Islet precursor cell (in vitro differentiated cells): ENCODE measurements at regions not wholly inside any gene's neighbourhood (a gene's known extent, or its start where the extent isn't known, plus 50 kb on each side); places are given as distances from the start of the nearest gene placed in this dataset.

Source experiments
- DNase-seq: peaks from one replicate; pipeline ENCODE4 v3.0.0-alpha.2; 2018

DNA sequence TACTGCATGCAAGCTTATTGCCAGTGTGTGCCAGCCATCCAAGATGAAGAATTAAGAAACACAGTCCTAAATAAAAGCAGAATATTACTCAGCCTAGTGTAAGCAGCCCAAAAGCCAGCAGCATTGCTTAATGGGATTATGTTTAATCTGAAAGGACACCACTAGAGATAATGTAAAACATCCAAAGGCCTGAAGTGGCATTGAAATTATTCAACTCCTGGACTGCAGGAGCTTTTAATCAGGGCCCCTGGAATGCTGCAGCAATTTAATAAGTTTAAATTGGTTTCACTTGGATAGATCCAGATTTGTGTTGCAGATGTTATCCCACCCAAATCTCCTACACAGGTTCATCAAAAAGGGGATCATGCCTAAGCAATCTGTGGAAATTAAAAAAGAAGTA is 193.0 kb downstream of the C12orf50 start:
- DNase-seq = no peak

DNA sequence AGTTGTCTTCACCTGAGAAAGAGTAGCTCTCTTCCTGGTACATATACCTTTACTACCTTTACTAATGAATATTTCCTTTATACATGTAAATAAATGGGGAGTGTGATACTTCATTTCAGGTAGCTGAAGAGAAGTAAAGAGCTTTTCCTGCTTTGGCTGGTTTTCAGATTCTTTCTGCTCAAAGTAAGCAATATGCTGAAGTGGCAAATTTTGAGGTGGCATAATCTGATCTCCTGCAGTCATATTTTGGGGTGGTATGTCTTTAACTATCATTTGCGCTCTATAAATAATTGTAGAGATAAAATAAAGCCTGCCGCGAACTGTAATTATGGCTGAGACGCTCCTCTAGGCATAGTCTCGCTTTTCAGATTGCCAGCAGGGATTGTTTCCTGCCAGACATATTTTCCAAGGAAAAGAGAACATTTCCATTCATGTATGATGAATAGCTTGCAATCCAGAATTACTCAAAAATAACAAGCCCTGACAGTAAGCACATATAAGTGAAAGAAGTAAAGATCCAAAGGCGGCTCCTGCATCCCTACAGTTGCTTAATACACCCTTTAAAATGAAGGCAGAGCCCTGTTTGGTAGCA is 200.7 kb downstream of the C12orf50 start:
- no peak for DNase-seq

DNA sequence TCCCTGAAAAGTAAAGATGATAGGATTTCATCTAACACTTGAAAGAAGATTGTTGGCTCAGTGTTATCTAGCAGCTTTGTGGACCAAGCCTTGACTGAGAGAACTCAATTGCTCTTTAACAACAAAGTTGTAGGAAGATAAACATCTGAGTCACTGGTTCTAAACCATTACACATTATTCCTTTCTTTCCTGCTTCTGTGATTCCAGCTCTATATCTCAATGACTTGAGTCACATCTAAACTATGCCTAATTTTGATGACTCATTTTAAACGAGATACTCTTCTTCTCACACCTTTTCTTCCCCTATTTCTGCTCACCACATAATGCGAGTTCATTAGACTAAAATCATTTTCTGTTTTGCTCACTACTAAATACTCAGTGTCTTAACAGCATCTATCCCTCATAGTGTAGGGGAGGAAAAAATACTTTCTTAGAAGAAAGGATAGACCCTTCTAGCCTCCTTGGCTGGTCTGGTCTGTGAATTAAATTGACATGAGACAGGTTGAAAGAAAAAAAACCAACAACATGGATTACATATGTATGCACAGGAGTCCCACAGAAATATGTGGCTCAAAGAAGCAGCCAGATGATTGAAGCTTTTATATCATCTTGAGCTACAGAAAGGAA is 201.4 kb downstream of the C12orf50 start:
- no peak for DNase-seq

DNA sequence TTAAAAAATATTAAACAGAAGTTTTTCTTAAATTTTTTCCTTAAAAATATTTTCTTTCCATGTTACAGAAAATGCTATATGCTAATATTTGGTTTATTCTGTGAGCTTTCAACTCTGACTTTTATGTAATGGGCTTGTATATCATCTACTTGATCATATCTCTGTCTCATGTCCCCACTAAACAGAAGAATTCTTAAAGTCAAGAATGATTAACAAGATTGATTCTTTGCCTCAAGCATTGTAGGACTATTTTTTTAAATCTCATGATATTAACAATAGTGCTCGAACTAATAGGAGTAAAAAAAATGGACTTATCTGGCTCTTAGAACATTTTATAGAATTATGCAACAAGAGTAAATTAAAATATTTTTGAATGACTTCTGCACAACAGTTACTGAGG is 206.3 kb downstream of the C12orf50 start:
- DNase-seq = no peak

DNA sequence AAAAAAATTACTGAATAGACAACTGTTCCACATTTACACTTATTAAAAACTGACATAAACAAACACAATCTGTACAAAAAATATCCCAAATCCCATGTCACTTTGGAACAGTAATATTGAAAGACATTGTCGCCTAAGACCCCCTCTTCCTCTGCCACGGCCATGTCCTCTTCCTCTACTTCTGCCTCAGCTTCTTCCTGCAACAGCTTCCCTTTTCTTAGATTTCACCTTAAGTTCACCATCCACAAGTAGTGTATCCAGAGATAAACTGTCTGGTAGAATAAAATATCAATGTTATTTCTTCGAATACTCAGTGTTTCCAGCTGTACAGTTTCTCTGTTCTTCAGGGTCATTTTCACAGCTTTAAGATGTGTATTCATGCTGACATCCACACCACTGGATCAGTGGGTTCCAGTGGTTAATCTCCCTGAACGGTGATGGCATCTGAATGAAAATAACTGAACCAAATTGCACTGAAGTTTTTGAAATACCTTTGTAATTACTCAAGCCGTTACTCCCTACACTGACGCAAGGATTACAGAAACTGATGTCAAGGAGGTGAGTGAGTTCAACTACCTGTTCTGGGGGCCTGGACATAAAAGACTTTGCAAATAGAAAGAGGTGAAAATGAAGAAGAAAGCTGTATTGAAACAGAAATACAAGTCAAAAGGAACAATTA is 208.5 kb downstream of the C12orf50 start:
- DNase-seq = peak; percentile 57

DNA sequence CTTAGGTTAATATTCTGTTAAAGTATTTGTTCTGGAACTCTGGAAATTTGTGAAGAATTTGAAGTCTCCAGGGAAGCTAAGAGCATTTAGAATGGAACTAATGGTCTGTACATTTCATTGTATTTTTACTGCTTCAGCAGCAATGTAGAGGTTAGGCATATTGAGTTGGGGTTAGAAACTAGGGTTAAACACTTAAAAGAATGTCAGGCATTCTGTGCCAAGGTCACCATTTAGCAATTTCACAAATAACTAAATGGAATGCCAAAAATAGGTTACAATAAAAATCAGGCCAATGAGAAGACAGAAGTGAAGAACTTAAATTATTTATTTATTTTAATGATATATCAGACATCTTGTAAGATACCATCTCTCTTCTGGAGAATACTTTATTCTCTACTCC is 210.8 kb downstream of the C12orf50 start:
- no peak for DNase-seq

DNA sequence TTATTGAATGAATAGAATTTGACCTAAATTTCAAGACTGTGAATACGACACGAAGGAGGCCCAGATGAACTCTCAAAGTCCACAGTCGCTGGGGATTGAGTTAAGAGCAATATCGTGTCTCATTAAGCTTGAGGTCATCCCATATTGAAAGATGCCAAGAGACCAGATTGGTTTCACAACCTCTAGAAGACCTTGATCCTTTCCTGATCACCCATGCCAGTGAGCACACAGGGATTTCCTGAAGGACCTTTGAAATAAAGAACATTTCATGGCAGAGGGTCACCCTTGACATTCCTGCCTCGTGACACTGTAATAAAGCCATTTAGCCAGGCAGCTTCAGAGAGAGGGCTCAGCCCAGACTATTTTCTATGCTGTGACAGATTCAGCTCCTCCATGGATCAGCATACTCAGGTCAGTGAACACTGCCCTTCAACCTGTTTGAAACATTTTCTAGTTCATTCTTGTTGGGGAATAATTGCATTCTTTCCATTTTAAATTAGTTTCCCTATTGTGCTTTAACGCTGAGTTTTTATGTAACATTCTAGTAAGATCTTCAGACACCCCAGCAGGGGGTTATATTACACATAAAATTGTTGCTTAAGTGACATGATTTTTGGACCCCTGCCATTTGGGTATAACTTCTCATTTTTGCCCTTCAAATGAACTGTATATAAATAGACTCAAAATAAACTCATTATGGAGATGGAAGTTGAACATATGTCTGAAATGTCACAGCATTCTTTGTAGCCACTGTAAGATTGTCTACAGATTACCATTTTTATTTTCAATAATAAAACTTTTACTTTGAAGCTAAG is 213.2 kb downstream of the C12orf50 start:
- no peak for DNase-seq

DNA sequence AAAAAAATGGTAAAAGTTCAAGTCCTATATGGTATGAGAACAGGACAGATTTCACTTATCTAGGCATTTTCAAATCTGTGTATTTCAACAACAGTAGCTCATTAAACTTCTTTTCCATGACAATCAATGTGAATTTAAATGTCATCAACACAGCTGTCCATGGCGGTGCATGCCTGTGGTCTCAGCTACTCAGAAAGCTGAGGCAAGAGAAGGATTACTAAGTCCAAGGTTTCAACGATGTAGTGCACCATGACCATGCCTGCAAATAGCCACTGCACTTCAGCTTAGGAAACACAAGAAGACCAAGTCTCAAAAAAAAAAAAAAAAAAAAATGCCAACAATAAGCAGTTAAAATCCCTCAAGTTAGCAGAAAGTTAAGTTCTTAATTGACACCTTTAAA is 214.6 kb downstream of the C12orf50 start:
- DNase-seq = no peak

DNA sequence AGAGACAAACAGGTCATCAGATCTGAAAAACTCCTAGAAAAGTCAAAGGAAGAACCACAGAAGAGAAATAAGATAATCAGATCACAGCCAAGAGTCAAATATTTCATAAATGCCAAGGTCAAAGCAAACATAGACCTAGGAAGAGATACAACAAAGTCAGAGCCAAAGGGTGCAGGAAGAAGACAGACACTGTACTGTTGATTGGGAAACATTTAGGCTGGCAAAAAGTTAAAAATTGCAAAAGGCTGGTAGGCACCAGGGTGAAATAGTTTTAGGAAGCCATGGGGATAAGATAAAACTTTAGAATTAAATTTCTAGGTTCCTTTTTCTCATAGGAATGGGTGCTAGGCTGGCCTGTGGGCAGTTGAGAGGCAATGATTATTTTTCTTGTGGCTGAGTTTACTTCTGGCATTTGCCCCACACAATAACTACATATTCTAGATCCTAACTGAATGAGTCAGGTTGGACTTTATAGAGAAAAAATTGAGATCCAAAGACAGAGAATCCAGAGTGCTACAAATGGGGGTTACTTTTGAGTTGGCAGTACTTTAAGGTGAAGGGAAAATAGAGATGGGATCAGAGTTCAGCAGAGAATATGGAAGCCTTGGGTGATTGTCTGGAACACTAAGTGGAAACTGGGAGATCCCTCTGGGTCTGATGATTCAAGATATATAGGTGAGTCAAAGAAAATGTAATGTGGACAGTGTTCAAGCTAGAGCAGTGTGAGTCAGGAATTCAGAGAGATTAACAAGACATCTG is 215.5 kb downstream of the C12orf50 start:
- no peak for DNase-seq

DNA sequence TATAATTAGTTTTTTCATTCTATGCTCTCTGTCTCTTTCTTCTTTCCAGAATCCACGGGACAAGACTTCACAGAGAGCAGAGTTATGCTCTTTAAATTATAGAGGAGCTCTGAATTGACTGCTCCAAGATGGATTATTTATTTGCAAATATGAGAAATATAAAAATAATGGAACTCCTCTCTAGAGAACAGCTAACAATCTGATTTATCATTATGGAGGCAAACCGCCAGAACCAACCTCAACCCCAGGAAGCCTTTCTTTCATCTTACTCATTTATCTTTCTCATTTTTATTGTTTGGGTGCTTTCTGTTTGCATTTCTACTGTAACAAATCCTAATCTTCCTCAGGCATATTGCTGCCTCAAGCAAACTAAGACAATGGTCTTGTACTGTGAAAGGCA is 216.5 kb downstream of the C12orf50 start:
- no peak for DNase-seq

DNA sequence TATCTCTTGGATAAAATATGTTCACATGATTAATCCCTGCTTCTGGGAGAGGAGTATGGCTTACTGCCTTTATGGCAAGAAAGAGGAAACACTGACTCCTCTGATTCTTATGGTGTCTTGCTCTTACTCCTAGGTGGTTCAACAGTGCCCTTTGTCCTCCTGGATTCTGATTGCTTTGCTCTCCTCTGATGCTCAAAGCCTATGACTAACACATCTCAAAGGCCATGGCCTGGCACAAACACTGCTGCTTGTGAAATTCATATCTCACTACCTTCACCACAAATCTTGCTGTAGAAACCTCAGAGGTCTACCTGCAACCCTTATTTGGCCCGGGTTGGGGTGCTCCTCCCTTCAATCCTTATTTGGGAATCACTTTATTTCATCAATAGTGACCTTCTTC is 217.2 kb downstream of the C12orf50 start:
- DNase-seq = no peak

DNA sequence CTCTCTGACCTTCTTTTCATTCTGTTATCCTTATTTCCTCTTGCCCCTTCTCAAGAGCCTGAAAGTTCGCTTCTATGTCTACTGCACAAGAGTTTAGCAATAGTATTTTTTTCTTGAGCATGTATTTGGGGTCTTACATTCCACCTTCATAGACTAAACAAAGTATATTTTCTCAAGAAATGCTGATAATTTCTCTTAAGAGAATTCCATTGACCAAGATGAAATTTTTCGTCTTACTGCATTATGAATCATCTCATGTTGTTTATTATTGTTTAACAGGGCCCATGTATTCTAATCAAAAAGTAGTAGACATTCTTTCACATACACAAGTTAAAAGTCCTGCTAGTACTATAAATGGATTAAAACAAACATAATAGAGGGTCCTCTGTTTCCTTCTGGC is 219.3 kb downstream of the C12orf50 start:
- DNase-seq = no peak

DNA sequence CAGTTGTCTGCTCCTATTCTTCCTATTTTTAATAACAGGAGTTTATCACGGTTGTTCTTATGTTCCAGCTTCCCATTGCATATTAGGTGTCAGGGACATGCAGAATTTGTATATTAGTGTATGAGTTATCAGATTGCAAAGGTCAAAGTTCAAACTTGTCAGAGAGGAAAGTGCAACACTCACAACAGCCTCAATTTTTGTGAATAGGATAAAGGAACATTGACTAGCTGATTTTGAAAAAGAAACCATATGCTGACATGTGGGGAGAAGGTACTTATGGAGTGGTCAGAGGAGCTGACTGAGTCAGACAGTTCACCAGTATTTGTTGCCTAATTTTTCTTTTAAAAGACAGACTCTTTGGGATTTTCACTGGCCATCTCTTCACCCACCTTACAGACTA is 222.1 kb downstream of the C12orf50 start:
- DNase-seq = no peak

DNA sequence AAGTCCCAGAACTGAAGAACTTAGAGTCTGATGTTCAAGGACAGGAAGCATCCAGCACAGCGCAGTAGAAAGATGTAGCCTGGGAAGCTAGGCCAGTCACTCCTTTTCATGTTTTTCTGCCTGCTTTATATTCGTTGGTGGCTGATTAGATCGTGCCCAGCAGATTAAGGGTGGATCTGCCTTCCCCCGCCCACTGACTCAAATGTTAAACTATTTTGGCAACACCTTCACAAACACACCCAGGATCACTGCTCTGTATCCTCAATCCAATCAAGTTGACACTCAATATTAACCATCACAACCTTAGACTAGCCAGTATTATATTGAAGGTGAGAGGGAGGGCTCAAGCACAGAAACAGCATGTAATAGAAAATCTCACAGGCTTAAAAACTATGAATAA is 222.9 kb downstream of the C12orf50 start:
- no peak for DNase-seq

DNA sequence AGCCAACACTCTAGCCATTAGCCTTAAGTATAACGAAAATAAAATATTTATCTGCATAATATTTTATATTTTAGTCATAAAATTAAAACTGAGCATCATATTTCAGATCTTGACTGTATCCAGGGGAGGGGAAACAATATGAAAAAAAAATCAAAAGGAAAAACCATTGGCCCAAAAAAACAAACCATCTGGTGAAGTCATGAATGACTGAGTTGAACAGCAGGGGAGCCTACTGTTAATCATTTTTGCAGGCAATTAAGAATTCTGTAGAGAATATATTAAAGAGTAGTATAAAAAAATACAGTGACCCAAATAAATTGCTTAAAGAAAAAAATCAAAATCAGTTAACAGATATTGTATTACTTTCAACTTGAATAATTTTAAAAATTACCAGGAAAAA is 224.8 kb downstream of the C12orf50 start:
- no peak for DNase-seq

DNA sequence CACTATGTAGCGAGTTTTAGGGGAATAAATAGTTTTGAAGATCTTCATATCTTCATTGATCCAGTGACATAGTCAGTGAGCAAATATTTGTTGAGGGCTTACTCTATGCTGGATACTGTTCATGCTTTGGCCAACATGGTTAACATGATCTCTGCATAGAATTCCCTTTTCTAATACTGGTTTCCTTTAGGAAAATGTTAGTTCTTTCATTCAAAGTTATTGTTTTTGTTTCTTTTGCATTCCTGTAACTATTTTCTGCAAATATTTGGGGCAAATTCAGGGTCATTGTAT is 226.5 kb downstream of the C12orf50 start:
- no peak for DNase-seq

DNA sequence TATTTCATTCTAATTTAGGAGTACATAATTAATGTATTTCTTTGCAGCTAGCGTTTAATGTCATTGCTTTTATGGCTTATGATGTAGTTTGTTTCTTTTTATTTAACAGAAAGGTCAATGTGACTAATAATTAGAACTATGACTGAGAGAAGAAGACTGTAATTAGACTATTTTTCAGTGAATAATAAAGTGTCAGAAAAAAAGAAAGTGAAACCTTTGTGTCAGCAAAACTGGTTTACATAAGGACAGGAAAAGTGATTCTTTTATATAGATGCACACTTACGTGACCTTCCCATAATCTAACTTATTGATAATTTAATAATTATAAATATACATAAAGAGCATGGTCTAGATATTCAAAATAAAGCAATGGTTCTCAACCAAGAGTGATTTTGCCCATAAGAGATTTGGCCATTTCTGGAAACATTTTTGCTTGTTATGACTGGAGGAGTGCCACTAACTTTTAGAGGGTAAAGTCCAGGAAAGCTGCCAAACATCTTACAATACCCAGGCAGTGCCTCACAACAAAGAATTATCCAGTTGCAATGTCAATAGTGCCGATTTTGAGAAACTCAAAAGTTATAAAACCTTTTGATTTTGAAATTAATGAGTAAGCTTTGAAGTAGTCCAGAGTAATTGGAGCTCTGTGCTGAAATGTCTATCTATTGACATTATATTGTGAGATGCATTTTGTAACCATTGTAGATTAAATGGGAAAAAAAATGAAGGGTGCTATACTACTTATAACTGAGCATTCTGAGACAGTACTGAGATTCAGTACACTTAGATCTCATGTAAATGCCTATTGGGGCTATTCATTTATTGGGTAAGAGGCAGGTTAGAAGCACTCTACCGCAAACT is 227.1 kb downstream of the C12orf50 start:
- DNase-seq = no peak

DNA sequence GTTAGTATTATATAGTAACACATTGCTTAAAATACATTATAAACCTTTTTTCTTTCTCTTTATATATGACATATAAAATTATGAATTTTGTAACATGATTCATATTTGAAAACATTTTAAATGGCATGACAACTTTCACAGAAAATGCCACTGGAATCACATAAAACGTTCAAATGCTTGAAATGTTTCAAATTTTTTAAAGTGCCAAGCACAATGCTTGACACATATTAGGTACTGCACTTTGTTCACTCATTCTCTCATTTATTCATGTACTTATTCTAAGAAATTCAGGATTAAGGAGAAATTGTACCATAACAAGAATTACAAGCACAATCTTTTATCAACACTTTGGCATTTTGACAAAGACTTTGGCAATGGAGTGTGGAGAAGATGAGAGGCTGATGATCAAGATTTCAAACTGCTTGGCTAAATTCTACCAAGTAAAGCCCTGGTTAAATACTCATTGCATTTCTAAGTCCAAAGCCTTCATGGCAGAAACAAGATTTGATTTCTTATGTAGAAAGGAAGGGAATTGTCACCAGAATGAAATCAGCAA is 232.2 kb downstream of the C12orf50 start:
- DNase-seq = no peak

DNA sequence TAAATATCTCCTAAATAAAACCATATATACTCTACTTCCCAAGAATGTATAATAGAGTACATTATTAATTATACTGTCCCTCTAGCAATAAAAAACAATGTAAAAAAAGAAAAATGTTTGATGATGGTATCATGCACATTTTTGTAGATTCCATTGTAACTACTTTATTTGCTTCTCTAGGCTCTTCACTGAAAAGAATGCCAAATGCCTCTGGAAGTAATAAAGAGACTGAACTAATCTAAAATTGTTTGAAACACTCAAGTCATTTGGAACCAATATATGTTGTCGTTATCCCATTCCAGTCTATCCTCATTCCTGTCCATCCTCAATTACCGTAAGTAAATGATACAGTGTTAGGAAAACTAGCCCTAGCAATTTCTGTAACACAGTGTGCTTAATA is 233.6 kb downstream of the C12orf50 start:
- DNase-seq = no peak

DNA sequence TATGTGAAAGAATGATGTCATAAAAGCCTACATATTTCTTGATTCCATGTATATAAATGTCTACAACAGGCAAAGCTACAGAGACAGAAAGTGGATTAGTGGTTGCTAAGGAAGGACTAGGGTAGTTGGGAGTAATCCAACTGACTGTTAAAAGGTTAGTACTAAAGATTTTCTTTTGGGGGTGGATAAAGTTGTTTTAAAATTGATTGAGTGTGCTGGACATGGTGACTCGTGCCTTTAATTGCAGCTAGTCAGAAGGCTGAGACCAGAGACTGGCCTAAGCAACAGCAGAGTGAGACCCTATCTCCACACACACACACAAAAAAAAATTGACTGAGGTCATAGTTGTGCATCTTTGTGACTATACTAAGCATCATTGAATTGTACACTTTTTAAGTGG is 234.3 kb downstream of the C12orf50 start:
- peak; percentile 63 for DNase-seq

DNA sequence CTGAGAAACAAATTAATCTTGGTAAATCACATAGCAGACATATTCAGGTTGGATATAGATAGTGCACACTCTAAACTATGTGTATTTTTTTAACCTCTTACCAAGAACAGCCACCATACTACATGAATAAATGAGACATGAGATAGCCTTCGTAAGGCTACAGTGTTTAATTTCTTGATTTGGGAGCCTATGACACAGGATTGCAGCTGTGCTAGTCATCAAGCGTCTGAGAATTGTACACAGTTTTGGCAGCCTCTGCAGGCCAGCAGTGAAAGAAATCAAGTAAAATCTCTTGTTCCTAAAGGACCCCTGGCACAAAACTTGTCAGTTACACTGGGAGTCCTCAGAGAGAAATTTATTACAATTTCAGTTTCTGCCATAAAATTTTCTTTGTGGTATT is 236.1 kb downstream of the C12orf50 start:
- no peak for DNase-seq

DNA sequence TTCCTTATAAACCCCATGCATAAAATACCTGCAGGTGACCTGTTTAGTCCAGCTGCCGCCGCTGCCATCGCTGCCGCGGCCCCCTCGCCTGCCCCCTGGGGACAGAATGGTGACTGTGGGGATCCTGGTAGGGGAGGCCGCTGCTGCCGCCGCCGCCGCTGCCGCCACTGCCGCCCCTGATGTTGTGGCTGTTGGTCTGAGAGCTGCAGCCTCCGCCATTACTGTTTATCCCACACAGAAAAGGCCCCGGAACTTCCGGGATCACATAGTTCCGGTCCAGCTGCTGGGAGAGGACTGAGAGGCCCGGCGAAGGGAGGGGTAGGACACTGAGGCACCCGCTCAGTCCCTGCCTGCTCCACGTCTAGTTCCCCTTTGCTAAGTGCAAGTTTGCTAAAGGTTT is 244.9 kb downstream of the C12orf50 start:
- no peak for DNase-seq
